ENCODE measurements at regions not wholly inside any gene's neighbourhood (a gene's known extent, or its start where the extent isn't known, plus 50 kb on each side); places are given as distances from the start of the nearest gene placed in this dataset.

- WGBS (ENCODE audit: low lambda C conversion rate), result 0% methylated on average over 2 of the region's 2 CpGs
- Histone ChIP-seq H3K27ac (ENCODE audit: extremely low read length, insufficient read depth, low read length) (no peak overlapping the region), H3K4me1 (ENCODE audit: insufficient read depth, low read length) (no peaks in the 10 kb centered on the region), H3K9ac (ENCODE audit: insufficient read depth, low read depth, low read length) (no peak overlapping the region), H3K9me3 (ENCODE audit: low read length) (no peaks in the 10 kb centered on the region), H2AFZ (ENCODE audit: low read length) (no peak overlapping the region), H3K27me3 (ENCODE audit: control insufficient read depth in 1 of 2, insufficient read depth in 2 of 2, low read length in 2 of 2) (no peaks in the 10 kb centered on the region), H4K20me1 (ENCODE audit: insufficient read depth, low read length) (no peaks in the 10 kb centered on the region), H3K79me2 (ENCODE audit: insufficient read depth, low read length) (no peaks in the 10 kb centered on the region), H3K4me3 (replicated peaks in 1 of 3; ENCODE audit: insufficient read depth in 1 of 3, low read depth in 2 of 3, low read length in 3 of 3) (no peak overlapping the region), H3K4me2 (ENCODE audit: low read depth, low read length) (no peak overlapping the region), H3K36me3 (replicated peaks in 1 of 2; ENCODE audit: control insufficient read depth in 1 of 2, insufficient read depth in 2 of 2, low read length in 2 of 2) (no peaks in the 10 kb centered on the region)
- intact Hi-C loops (cut with micrococcal nuclease; ENCODE audit: unreplicated experiment) (no loop called here), in situ Hi-C loops (cut with HindIII; ENCODE audit: extremely low pct_ligation_motif_present, low pct_unique_long_range_greater_than_20kb) (no loop called here)
- ChIA-PET CTCF (ENCODE audit: low intra/inter-chr PET ratio, low total read pairs) (no interaction called here), POLR2A (no interaction called here)
- no peak for FAIRE-seq
- no TSS peak for BruUV-seq (replicated peaks)
- no peak for ATAC-seq
- TF ChIP-seq, protein P1, sequence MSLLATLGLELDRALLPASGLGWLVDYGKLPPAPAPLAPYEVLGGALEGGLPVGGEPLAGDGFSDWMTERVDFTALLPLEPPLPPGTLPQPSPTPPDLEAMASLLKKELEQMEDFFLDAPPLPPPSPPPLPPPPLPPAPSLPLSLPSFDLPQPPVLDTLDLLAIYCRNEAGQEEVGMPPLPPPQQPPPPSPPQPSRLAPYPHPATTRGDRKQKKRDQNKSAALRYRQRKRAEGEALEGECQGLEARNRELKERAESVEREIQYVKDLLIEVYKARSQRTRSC (CRISPR knock-in tag; IDR thresholded peaks at IDR 0.05; ENCODE audit: low read depth), result no peak
- no peak for TF ChIP-seq SOX5 (CRISPR knock-in tag; IDR thresholded peaks at IDR 0.05; ENCODE audit: borderline replicate concordance)
- TF ChIP-seq ZNF343 (CRISPR knock-in tag; IDR thresholded peaks at IDR 0.05), result no peak
- TF ChIP-seq, protein P2, sequence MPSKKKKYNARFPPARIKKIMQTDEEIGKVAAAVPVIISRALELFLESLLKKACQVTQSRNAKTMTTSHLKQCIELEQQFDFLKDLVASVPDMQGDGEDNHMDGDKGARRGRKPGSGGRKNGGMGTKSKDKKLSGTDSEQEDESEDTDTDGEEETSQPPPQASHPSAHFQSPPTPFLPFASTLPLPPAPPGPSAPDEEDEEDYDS (CRISPR knock-in tag; IDR thresholded peaks at IDR 0.05), result no peak
- TF ChIP-seq SP4 (CRISPR knock-in tag; IDR thresholded peaks at IDR 0.05), result no peak
- no peak for TF ChIP-seq ZNF780A (CRISPR knock-in tag; IDR thresholded peaks at IDR 0.05)
- no peak for TF ChIP-seq KLF6 (CRISPR knock-in tag; IDR thresholded peaks at IDR 0.05)
- TF ChIP-seq THYN1 (CRISPR knock-in tag; IDR thresholded peaks at IDR 0.05; ENCODE audit: borderline replicate concordance, low read depth), result no peak
- DNase-seq (ENCODE audit: low spot score), result no peak
These were observed 73.1 kb upstream of the LRRN2 start for GRCh38 chr1:204758601-204759000.

- ChIA-PET POLR2A (no interaction called here), CTCF (ENCODE audit: low intra/inter-chr PET ratio, low total read pairs) (no interaction called here)
- FAIRE-seq (no peak), ATAC-seq (no peak), DNase-seq (ENCODE audit: low spot score) (no peak)
- H3K9me3 ChIP-seq (ENCODE audit: low read length), result no peaks in the 10 kb centered on the region
- H3K27ac ChIP-seq (ENCODE audit: extremely low read length, insufficient read depth, low read length), result no peak overlapping the region
- TF ChIP-seq FIP1L1 (IDR thresholded peaks at IDR 0.05; ENCODE audit: borderline replicate concordance, insufficient read depth, low read depth, low read length) (no peak), ZNF44 (CRISPR knock-in tag; IDR thresholded peaks at IDR 0.05) (no peak), RARG (CRISPR knock-in tag; IDR thresholded peaks at IDR 0.05; ENCODE audit: low read depth) (no peak)
- in situ Hi-C loops (cut with HindIII; ENCODE audit: extremely low pct_ligation_motif_present, low pct_unique_long_range_greater_than_20kb), result loop anchor here (5.0 kb wide), 1 partner anchor 193 kb away; no protein-coding TSS in a partner anchor
- 0% methylated on average over 2 of the region's 2 CpGs for WGBS (ENCODE audit: low lambda C conversion rate)
- H3K4me2 ChIP-seq (ENCODE audit: low read depth, low read length), result no peak overlapping the region
- H3K9ac ChIP-seq (ENCODE audit: insufficient read depth, low read depth, low read length), result no peak overlapping the region
- no peaks in the 10 kb centered on the region for H3K79me2 ChIP-seq (ENCODE audit: insufficient read depth, low read length)
- no peak overlapping the region for H2AFZ ChIP-seq (ENCODE audit: low read length)
- no peak overlapping the region for H3K4me3 ChIP-seq (replicated peaks in 1 of 3; ENCODE audit: insufficient read depth in 1 of 3, low read depth in 2 of 3, low read length in 3 of 3)
- no peaks in the 10 kb centered on the region for H4K20me1 ChIP-seq (ENCODE audit: insufficient read depth, low read length)
- H3K4me1 ChIP-seq (ENCODE audit: insufficient read depth, low read length), result no peaks in the 10 kb centered on the region
- no peaks in the 10 kb centered on the region for H3K27me3 ChIP-seq (ENCODE audit: control insufficient read depth in 1 of 2, insufficient read depth in 2 of 2, low read length in 2 of 2)
- H3K36me3 ChIP-seq (replicated peaks in 1 of 2; ENCODE audit: control insufficient read depth in 1 of 2, insufficient read depth in 2 of 2, low read length in 2 of 2), result no peaks in the 10 kb centered on the region
- intact Hi-C loops (cut with micrococcal nuclease; ENCODE audit: unreplicated experiment), result no loop called here
- no TSS peak for BruUV-seq (replicated peaks)
These were observed 74.8 kb upstream of the LRRN2 start for GRCh38 chr1:204760350-204760749.
